ENCODE measurements at regions not wholly inside any gene's neighbourhood (a gene's known extent, or its start where the extent isn't known, plus 50 kb on each side); places are given as distances from the start of the nearest gene placed in this dataset.
"Not testable (repeated sequence)": the region's sequence is repeated elsewhere in the genome, so short reads cannot be mapped to it uniquely, and the experiment has no call there.

DNA sequence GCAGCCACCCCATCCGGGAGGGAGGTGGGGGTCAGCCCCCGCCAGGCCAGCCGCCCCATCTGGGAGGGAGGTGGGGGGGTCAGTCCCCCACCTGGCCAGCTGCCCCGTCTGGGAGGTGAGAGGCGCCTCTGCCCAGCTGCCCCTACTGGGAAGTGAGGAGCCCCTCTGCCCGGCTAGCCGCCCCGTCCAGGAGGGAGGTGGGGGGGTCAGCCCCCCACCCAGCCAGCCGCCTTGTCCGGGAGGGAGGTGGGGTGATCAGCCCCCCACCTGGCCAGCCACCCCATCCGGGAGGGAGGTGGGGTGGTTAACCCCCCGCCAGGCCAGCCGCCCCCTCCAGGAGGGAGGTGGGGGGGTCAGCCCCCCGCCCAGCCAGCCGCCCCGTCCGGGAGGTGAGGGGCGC, 852.4 kb upstream of the DEFB115 start:
- DNase-seq, result not testable (repeated sequence)

DNA sequence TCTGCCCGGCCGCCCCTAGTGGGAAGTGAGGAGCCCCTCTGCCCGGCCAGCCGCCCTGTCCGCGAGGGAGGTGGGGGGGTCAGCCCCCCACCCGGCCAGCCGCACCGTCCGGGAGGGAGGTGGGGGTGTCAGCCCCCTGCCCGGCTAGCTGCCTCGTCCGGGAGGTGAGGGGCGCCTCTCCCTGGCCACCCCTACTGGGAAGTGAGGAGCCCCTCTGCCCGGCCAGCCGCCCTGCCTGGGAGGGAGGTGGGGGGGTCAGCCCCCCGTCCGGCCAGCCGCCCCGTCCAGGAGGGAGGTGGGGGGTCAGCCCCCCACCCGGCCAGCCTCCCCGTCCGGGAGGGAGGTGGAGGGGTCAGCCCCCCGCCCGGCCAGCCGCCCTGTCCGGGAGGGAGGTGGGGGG, 851.9 kb upstream of the DEFB115 start:
- not testable (repeated sequence) for DNase-seq

DNA sequence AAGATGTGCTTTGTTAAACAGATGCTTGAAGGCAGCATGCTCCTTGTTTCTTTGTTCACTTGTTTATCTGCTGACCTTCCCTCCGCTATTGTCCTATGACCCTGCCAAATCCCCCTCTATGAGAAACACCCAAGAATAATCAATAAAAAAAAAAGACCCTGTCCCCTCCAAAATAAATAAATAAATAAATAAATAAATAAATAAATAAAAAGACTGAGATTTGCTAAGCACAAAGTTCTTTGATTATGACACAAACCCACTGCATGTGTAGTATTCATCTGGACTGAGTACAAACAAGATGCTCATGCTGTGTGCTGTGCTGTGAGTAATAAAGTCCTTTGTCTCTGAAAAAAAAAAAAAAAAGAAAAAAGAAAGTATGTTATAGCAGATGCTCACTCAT, 851.1 kb upstream of the DEFB115 start:
- not testable (repeated sequence) for DNase-seq

DNA sequence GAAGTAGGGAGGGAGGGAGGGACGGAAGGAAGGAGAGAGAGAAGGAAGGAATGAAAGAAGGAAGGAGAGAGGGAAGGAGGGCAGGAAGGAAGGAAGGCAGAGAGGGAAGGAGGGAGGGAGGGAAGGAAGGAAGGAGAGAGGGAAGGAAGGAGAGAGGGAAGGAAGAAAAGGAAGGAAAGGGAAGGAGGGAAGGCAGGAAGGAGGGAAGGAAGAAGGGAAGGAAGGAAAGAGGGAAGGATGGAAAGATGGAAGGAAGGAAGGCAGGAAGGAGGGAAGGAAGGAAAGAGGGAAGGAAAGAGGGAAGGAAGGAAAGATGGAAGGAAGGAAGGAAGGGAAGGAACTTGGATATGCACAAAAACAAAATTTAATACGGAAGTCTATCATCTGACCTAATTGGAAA, 844.5 kb upstream of the DEFB115 start:
- DNase-seq, result no peak

DNA sequence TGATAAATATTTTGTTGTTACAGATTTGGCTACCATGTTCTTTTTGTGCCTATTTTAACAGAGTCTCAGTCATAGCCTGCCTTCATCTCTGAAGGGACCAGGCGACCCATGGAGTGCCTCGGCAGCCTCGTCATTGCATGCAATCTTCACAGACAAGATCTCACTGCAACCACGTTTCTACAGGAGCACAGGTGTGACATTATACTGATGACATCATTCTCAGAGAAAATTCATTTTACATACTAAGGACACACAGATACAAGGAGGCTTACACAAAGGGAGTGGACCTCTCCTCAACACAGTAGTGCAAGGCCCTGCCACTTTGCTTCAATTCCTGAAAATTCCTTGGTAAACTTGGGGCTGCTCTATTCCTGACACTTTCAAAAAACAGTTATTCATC, 840.1 kb upstream of the DEFB115 start:
- DNase-seq, result not testable (repeated sequence)

DNA sequence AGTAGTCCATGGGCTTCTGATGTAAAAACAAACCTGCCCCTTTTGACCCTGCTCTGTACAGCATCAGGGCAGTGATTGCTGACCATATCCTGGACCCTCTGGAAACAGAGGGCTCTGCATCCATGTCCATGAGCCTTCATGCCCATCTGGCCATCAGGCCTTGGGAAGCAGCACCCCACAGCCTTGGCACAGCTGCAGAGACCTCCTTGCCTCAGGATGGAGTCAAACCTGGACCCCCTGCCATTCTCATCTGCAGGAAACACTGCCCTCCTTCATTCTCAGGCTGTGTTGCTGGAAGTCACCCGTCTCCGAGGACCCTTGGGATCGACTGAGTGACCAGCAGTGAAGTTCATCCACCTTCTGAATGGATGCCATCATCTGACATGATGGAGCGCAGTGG, 839.1 kb upstream of the DEFB115 start:
- DNase-seq, result not testable (repeated sequence)

DNA sequence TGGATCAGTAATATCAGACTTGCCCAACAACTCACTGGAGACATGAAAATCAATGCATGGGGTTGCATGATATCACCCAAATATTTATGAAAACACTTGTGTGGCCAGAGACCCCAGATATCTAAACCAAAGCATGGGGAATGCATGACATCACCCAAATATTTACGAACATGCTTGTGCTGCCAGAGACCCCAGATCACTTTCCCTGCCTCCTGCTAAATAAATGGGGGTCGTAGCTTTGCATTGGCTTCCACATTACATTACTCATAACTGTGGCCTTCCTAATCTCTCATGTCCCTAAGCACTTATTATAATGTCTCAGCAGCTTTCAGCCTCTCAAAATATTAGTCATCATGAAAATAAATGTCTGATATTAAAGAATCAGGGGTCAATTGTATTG, 838.0 kb upstream of the DEFB115 start:
- no peak for DNase-seq

DNA sequence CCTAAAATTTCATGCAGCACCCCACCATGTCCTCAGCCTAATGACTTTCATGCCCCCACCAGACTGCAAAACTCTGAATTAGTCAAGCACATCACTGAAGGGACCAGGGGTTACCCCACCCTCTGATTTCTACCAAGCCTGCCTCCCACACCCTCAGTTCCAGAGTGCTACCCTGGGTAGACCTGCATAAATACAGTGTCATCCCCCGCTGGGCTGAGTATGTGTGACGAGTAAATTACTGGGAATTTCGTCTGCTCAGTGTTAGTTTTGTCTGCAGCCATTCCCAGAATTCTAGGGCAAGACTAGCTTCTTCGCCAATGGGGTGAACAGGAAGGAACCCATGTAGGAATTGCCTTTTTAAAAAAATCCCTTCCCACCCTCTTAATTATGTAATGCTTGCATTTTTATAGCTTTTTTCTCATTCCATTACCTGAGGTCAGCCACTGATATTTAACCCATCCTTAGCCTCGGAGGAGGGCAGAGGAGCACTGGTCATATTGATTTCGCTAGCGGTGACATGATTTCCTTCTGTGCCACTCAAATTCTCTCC, 837.5 kb upstream of the DEFB115 start:
- DNase-seq, result not testable (repeated sequence)

All from inflammatory macrophage treated with lipopolysaccharide for 1 hour (primary cell).